CMK (cell line): ENCODE measurements at regions not wholly inside any gene's neighbourhood (a gene's known extent, or its start where the extent isn't known, plus 50 kb on each side); places are given as distances from the start of the nearest gene placed in this dataset.
A peak's percentile ranks its signal among the peaks of the same experiment; 100 is the strongest.
"Not testable (repeated sequence)": the region's sequence is repeated elsewhere in the genome, so short reads cannot be mapped to it uniquely, and the experiment has no call there.

ENCODE experiments used
- DNase-seq: peaks from one replicate; pipeline ENCODE4 v3.0.0-alpha.2; 2010; ENCODE audit warnings: low read depth

GRCh38 chr2:44086629-44087028 is 82.0 kb upstream of the PPM1B start:
- DNase-seq = no peak

DNA sequence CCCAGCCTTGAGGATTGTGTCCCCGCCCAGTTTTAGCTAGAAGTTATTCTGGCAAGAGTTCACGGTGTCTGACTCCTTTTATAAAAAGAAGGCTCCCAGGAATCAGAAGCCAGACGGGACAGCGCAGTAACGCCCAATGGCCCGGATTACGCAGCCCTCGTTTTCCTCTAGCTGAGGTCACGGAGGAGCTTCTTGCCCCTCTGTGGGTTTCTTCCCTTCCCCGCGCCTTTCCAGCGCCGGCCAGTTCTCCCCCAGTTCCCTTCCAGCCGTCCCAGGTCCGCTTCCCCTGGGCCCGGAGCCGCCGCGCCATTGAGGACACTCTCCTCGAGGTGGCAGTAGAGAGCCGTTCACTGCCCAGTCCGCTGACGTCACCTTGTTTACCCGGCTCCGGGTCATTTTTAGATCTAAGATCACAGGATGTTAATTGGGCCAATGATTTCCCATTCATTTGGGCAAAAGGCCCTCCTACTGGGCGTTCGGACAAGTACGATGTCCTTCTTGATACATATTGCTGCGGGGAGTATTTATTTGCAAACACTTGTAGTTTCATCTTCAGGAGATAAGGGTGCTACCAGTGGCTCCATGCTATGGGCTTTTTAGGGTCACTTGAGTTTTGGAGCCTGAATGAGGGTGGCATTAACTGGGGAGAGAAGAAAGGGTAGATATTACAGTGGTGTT is 81.5 kb upstream of the PPM1B start:
- DNase-seq = peak; percentile 49

DNA sequence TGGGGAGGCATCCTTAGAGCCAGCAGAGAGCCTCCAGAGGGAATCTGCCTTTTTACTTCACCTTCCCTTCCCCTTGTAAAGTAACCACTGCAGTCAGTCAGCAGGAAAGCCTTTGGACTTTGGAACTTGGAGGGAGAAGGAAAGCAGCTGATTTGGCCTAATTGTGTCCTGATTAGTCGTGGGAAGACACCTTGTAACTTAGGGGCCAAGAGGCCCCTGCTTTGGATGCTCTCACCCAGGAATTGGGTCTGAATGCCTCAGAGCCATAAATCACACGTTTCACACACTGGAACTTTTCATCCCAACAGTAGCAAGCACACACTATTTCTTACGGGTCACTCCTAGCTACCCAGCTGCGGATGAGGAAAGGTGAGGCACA is 81.0 kb upstream of the PPM1B start:
- no peak for DNase-seq

- not testable (repeated sequence) for DNase-seq
Measured at GRCh38 chr2:44092519-44092918, 76.2 kb upstream of the PPM1B start.

DNA sequence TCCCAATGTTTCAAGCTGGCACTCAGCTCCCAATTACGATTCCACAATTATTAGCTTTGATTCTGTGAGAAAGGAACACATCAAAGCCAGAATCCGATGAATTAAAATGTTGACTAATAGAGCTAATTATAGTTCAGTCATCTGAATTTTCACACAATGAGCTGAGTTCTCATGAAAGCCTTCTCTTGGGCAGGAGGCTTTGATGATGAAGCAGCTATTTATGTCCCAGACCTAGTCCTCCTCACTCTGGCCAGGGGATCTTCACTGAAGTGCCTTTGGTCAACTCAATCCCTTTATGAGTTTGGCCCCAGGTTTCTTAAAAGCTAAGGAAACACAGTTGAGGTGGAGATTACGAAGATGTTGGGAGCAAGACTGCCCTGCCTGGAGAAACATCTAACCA is 74.7 kb upstream of the PPM1B start:
- DNase-seq = no peak

DNA sequence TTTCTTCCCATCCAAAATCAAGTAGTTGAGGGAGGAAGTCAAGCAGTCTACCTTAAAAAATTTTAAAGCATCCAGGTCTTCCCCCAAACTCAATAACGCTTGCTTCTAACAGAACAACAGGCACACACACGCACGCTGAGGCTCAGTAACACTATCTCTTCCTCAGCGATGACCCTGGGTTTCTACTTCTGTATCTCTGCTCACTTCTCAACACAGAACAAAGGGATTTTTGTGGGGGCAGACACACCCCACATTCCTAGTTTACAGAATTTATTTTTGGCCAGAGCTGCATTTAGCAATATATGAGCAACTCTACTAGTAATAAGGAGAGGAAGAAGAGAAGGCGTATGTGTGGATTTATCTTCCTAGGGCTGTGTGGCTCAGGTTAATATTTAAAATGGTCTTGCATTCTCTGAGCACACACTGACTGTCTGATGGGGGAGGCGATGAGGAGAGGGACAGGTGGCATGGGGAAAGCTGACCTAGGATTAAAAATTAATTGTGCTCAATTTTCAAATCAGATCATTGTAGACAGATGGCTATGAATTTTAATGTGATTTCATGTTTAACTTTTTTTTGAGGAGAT is 71.3 kb upstream of the PPM1B start:
- no peak for DNase-seq

GRCh38 chr2:44098050-44098449 is 70.6 kb upstream of the PPM1B start:
- DNase-seq = no peak

- DNase-seq = no peak
Measured at GRCh38 chr2:44098891-44099290, 69.8 kb upstream of the PPM1B start.

DNA sequence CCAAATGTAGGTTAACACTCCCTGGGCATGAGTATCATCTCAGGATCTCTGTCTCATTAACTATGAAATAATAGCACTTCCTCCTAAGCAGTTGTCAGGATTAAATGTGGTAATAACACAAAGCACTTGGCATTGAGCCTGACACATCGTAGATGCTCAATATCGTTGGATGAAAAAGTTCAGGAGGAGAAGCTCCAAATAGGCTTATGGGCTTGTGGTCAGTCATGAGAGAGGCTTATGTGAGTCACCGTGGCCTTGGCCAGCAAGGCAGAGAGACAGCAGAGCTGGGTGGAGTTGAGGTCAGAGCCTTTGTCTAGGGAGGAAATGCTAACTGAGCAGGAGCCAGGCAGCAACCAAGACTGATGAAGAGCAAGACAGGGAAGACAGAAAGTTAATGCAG is 68.3 kb upstream of the PPM1B start:
- DNase-seq = no peak

GRCh38 chr2:44101246-44101645 is 67.4 kb upstream of the PPM1B start:
- no peak for DNase-seq

- DNase-seq = no peak
Measured at GRCh38 chr2:44102790-44103562, 65.7 kb upstream of the PPM1B start.

DNA sequence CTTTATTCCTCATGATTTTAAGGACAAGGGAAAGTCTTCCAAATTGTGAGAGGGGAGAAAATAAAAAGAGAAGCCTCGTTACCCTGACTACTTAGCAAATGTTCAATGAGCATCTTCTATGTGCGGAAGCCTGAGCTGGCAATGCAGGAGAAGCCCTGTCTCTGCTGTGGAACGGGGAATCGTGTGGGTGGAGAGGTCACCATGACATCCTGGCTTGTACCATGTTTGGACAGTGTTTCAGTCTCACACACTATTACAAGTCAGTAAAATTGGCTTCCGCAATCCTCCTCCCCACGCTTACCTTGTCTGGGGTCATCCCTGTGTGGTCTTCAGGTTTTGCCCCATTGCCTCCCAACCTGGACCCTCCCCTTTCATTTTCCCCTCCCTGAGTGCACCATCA is 65.0 kb upstream of the PPM1B start:
- DNase-seq = no peak

DNA sequence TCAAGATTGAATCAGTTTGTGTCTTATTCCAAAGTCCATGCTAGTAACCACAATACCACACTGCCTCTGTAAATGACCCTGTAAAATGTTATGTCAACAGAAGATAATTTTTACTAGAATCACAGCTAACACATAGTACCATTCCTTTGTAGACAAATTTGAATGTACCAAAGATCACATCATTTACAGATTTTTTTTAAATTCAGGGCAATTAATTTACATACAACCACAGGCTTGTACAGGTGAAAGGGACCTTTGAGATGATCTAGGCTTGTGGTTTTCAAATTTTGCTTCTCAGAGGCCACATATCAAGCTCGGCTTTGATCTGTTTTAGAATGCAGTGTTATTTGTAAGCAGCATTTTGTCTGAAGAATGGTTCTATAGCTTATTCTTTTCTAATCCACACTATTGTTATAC is 63.8 kb upstream of the PPM1B start:
- DNase-seq = no peak

GRCh38 chr2:44106509-44106908 is 62.2 kb upstream of the PPM1B start:
- DNase-seq = not testable (repeated sequence)

DNA sequence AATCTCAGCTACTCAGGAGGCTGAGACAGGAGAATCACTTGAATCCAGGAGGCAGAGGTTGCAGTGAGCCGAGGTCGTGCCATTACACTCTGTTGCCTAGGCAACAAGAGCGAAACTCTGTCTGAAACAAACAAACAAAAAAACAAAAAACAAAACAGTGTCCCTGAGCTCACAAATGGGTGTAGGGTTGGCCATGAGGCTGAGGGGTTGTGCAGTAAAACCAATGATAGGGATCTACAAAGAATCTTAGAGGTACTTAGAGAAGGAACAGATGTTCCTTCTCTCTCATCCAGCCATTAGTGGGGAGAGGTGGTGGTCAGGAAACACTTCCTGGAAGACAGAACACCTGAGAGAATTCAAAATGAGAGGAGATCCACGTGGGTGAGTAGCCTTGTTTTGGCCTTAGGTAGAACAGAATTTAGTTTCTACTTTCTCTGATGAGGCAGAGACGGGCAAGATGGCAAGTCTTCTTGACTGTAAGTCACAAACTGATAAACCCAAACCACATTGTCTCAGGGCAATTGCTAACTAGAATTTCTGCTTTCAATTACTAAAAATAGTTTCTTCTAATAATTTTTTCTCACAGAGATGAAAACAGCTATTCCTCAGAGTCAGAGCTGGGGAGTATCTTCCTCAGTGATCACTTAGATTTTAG is 61.5 kb upstream of the PPM1B start:
- no peak for DNase-seq

- no peak for DNase-seq
Measured at GRCh38 chr2:44107974-44108373, 60.7 kb upstream of the PPM1B start.

DNA sequence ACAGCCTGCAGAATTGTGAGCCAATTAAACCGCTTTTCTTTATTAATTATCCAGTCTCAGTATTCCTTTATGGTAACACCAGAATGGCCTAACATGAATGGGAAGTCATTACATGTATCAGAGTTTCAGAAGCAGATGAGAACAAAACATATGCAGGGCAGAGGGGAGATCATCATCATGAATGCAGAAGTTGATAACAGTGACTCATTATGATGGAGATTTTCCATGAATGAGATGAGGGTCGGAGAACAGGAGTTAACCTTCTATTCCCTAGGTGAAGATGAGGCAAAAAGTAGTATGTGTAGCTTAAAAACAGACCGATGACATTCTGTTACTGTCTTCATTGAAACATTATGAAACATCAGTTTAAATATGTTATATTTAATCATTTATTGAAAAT is 59.5 kb upstream of the PPM1B start:
- no peak for DNase-seq

DNA sequence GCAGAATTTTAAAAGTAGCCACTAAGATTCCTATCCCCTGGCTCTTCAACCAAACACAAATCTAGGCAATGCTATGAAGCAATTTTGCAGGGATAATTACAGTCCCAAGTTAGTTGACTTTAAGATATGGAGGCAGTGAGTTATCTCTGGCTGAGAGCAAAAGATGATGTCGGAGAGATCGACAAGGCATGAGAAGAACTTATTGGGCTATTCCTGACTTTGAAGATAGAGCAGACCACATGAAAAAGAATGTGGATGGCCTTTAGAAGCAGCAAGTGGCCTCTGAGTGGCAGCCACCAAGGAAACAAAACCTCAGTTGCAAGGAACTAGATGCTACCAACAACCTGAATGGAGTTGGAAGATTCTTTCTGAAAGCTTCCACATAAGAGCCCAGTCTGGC is 58.2 kb upstream of the PPM1B start:
- no peak for DNase-seq

DNA sequence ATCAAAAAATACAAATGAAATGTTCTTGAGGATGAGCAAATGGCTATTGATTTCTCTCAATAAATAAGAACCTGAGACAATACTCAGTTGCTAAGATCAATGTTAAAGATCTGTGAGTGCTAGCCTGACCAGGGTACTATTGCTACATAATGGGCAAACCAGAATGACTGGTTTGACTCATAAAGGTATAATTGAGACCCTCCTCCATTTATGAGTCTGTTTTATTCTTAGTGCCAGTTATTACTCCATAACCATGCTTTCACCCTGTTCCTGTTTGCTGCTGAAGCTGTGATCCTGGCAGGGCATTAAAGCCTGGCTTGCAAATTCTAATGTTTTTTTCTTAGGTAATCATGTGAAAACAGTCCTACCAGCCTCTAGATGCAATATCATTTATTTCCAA is 56.6 kb upstream of the PPM1B start:
- DNase-seq = no peak

DNA sequence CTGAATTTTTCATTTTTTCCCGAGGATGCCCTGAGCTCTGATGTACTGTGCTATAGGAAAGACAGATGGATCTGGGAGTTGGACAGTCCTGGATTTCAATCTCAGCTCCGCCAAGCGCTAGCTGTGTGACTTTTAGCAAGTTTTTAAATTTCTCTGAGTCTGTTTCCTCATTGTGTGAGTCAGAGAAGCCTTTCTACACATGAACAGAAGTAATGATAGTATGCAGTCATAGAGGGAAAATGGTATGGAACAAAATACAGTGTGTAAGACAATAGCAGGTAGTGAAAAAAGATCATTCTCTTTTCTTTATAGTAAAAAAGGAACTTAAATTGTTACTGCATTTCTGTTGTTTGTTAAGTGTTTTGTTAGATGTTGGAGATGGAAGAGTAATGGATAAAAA is 52.4 kb upstream of the PPM1B start:
- no peak for DNase-seq

DNA sequence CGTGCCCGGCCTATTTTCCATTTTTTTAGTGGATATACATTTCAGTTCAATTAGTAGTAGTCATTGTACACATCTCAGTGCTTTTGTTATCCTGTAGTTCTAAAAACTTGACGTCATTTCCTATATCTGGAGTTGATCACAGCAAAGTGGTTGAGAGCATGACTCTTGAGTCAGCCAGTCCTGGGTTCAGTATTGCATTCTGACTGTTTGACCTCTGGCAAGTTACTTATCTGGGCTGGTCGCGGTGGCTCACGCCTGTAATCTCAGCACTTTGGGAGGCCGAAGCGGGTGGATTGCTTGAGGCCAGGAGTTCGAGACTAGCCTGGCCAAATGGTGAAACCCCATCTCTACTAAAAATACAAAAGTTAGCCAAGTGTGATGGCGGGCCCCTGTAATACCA is 50.4 kb upstream of the PPM1B start:
- no peak for DNase-seq
